HG02571 (cell line): ENCODE measurements at regions not wholly inside any gene's neighbourhood (a gene's known extent, or its start where the extent isn't known, plus 50 kb on each side); places are given as distances from the start of the nearest gene placed in this dataset.
"Not testable (repeated sequence)": the region's sequence is repeated elsewhere in the genome, so short reads cannot be mapped to it uniquely, and the experiment has no call there.

Experiments
- ATAC-seq: cut with Tn5 transposase; IDR thresholded peaks from one replicate; pipeline ENCODE4 v1.9.1; 2021; ENCODE audit warnings: mild to moderate bottlenecking, moderate library complexity; ENCODE audit not compliant: unreplicated experiment

- no peak for ATAC-seq
Observed at GRCh38 chr2:8142461-8142860, 539.4 kb upstream of the ID2 start.

DNA sequence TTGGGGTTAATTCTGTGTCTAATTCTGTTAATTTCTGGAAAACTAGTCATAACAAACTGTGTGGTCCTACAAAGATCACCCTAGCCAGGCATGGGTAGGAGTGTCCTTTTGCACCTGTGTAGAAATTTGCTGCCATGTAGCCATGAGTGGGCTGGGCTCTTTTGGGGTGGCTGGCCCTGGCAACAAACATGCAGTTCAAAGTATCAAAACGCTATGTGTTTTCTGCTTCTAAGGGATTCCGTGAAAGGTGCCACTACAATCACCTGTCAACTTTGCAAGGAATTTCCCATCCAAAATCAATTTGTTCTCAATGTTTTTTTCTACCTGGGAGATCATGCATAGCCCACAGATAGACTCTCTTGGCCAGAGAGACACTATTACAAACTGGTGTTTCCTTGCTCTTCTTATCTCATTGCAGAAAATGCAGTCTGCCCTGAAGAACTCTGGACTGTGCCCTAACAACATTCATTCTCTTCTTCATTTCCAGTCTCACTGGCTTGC is 537.7 kb upstream of the ID2 start:
- no peak for ATAC-seq

- no peak for ATAC-seq
Observed at GRCh38 chr2:8144785-8145184, 537.1 kb upstream of the ID2 start.

- ATAC-seq, result not testable (repeated sequence)
Observed at GRCh38 chr2:8145375-8145774, 536.5 kb upstream of the ID2 start.

- ATAC-seq, result no peak
Observed at GRCh38 chr2:8146132-8147005, 535.5 kb upstream of the ID2 start.

GRCh38 chr2:8148260-8149006 is 533.4 kb upstream of the ID2 start:
- ATAC-seq, result no peak

DNA sequence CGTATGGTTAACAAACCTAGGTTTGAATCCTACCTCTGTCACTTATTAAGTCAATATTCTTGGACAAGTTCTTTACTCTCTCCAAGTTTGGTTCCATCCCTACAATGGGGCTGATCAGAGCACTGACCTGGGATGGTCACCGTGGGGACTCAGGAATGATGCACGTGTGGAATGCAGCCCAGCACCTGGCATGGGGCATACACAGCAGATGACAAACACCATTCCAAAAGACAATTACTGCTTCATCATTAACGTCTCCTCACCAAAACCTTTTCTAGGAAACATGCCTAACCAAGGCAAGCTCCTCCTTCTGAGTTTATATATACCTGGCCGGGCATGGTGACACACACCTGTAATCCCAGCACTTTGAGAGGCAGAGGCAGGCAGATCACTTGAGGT is 532.9 kb upstream of the ID2 start:
- no peak for ATAC-seq

DNA sequence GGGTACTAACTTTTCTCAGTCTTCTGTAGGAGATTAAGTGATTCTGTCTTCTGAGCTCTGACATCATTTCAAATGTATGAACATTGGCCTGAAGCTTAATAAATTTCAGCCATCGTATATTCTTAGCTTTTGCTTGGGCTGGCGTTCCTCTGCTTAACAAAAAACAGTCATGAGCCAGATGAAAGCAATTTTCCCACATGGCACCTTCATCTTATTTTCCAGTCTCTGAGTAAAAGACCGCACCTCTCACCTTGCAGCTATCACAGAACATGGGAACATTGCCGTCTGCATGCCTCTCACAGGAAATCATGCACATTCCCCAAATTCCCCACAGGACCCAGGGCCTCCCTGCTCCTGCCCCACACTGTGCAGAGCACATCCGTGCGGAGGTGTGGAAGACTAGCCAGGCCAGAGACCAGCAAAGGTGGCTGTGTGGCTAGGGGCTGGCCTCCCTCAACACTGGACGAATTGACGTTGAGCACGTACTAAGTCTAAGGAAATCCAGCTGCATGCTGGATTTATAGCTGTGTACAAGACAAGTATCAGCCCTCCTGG is 531.8 kb upstream of the ID2 start:
- no peak for ATAC-seq

DNA sequence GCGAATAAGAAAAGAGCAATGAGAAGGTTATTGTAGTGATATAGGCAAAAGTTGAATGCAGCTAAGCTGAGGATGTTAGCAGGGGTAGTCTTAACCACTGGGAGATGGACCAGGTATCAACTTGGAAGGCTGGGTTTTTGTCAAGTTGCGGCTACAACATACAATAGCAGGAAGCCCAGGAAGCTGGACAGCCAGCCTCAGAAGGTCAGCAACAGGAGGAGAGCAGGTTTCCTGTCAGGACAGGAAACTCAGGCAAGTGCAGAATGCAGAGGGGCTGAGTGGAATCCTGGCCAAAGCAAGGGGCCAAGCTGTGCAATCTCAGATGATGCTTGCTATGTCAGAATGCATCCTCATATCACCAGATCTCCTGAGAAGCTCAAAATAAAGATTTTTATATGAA is 530.0 kb upstream of the ID2 start:
- ATAC-seq, result no peak

DNA sequence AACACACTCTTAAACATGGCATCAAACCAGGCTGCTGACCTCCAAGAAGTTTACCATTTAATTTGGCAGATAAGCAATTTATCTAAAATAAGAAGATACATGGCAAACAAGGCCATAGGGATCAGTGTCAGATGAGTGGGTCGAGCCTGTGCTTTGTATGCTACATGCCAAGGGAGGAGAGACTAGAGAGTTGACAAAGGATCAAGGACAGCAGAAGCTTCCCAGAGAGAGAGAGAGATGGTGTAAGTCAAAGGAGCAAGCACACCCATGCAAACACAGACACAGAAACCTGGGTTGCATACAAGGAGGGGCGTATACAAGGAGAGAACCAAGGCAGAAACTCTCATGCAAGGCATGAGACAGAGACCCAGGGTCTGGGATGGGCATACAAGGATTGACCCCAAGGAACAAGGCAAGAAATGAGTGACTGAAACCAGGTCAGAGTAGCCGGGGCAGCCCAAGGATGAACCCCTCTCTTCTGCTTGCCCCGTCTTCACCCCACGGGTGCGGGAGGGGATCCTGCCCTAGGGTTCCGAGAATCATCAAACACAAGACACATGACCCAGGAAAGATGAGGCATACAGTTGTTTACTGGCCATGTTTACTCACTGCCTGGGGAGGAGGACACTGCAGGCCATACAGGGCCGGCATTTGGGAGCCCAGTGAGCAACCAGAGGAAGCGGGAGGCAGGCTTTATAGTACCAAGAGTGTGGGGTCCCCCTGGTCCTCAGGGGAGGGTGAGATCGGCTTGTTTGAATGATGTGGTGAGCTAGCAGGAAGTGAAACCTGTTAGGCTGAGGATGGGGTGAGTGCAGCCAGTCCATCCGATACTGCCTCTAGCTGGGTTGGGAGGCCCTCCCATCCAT is 529.2 kb upstream of the ID2 start:
- peak; percentile 91 for ATAC-seq

GRCh38 chr2:8153258-8153718 is 528.6 kb upstream of the ID2 start:
- ATAC-seq, result peak; percentile 9

- ATAC-seq, result no peak
Observed at GRCh38 chr2:8154270-8154669, 527.6 kb upstream of the ID2 start.

DNA sequence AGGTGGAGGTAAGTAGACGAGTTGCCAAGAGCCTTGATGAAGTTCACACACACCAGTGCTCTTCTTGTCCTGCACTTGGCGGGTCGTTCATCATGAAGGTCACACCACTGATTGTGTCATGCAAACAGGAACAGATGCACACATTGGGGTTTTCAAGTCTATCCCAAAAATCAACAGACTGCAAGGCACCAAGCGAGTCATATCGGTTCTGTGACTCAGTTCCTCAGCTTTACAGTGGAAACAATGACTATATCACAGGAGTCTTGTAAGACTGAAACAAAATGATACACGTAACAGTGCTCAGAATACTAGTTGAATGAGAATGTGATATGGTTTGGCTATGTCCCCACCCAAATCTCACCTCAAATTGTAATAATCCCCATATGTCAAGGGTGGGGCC is 526.9 kb upstream of the ID2 start:
- no peak for ATAC-seq

DNA sequence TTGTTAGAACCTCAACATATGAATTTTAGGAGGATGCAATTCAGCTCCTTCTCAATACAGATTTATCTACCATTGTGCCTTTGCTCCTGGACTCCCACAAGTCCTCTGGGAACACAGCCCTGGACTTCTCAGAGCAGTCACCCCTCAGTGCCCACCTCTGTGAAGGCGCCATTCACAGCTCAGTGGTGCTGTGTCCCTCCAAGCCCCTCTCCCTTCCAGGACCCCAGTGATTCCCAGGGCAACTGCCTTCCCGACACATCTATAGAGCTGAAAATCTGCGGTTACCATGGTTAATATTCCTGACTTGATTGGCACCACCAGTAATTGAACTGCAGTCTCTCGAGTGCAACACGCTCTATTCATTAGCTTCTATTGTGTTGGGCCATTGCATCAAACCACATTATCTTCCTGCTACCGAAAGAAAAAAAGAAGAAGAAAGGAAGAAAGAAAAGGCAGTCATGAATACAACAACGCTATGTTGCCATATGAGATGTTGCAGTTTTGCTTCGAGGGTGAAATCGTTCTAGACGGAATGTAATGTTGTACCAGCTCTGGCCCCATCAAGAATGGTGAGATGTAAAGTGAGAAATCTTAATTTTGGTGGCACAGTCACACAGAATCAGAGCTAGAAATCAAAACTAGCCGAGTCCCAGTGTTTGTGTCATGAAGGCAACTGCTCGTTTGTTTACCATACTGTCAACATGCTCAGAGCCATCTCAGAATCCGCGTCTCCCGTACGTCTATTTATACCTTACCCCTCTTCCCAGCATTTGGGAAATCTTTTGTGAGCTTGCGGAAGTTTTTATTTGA is 524.0 kb upstream of the ID2 start:
- ATAC-seq, result no peak

GRCh38 chr2:8158711-8159110 is 523.1 kb upstream of the ID2 start:
- ATAC-seq, result no peak

DNA sequence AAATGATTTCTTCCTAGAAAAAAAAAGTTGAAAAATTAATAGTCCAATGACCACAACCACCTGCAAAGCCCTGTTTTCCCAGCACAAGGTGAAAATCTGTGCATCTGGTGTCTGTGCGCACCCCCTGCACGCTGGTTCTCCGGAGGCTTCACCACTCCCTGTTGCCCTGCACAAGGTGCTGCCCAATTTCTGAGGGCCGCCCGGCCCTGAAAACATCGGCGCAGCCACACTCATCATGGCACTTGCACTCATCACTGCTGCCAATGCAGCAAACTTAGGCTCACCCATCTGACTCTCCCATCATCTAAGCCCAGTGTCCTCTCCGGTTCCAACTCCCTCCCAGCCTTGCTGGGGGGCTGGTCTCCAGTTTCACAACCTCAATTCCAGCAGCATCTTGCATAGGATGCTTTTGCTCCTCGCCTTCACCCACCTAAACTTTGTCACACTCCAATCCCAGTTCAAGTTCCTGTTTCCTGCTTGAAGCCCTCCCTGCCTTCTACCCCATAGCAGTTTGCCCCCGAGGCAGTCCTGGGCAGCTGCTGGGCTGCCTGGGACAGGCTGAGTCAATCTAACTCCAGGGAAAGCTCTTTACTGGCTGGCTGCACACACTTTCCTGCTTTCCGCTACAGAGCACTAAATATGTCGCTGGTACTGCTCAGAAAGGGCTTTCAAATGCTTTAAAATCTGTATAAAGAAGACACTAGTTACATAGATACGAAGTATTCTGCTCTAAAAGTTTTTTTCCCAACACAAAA is 522.5 kb upstream of the ID2 start:
- ATAC-seq, result no peak

DNA sequence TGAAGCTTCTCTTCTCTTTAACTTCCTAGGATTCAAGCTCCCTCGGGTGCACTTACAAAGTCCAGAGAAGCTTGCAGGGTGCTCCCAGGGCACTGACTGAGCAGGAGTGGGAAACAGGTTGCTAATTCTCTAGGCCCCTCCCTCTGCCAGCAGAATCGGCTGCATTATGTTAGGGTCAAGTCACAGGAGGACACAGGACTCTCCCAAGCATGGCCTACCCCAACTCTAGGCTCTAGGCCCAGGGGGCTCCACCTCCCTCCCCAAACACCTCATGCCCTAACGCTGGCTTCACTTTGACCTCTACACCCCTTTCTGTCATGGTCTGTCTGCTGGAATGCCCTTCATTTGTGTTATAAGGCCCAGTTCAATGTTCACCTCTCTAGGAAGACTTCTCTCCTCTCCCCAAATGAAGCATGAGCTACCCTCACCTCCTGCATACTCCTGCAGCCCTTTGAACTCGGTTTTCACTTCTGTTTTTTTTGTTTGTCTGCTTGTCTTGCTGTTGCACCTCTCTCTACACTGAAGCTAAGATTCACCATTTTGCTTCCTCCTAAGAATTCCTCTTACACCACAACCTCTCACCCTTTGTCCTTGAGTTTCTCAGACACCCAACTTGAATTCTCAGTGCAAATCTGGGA is 521.8 kb upstream of the ID2 start:
- no peak for ATAC-seq

GRCh38 chr2:8160959-8161358 is 520.9 kb upstream of the ID2 start:
- ATAC-seq, result no peak

DNA sequence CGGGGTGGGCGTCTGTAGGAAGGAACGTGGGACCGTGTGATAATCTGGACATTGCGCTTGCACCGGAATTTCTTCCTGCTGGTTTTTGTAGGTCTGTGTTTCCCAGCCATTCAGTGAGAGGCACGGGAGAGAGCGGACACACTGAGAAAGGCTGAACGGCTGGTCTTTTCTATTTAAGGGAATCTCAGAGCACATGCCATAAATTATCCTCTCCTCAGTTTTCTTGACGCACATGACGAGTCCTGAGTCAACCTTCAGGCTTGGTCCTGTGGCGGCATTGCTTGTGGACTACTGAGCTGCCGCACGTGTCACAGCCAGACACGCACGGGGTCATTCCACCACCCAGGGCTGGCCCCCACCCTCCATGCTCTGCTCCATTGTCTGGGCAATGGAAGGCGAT is 519.3 kb upstream of the ID2 start:
- ATAC-seq, result no peak
